PC-3 (cell line): ENCODE measurements at regions not wholly inside any gene's neighbourhood (a gene's known extent, or its start where the extent isn't known, plus 50 kb on each side); places are given as distances from the start of the nearest gene placed in this dataset.

Experiments
- ATAC-seq: fragments of 200-7000 bp; cut with Tn5 transposase; 2 replicates; pipeline ENCODE4 v1.9.1; 2020; ENCODE audit warnings: mild to moderate bottlenecking, moderate library complexity
- BruUV-seq: library from RNA; stranded (reverse); fragments of 400-500 nt; replicated peaks from 2 replicates; lab custom pipeline; 2021; lab: Mats Ljungman, UMichigan
- CTCF ChIA-PET: fragments of 300-600 bp; sonication (Branson Sonifier 250); formaldehyde crosslinking; loops from one replicate; lab custom pipeline; 2022; ENCODE audit warnings: antibody characterized with exemption; lab: Charles Lee
- POLR2A ChIA-PET: fragments of 300-600 bp; sonication (Branson Sonifier 250); formaldehyde crosslinking; loops from one replicate; lab custom pipeline; 2022; ENCODE audit warnings: antibody characterized with exemption; ENCODE audit not compliant: unreplicated experiment; lab: Charles Lee
- DNase-seq: peaks from one replicate; pipeline ENCODE4 v3.0.0-alpha.2; 2015
- H2AFZ ChIP-seq: fragments of 300-600 bp; sonication (generic); 2 replicates; pipeline ENCODE4 v1.6.0; 2016; ENCODE audit warnings: antibody characterized with exemption, low read length
- H3F3A ChIP-seq: fragments of 300-600 bp; sonication (generic); one replicate; pipeline ENCODE4 v1.6.0; 2017; ENCODE audit warnings: antibody characterized with exemption, low read length, control low read depth, mild to moderate bottlenecking; ENCODE audit not compliant: unreplicated experiment
- H3K27ac ChIP-seq: fragments of 300-600 bp; sonication (generic); 2 replicates; pipeline ENCODE4 v1.5.1; 2016; ENCODE audit warnings: mild to moderate bottlenecking, low read length
- H3K27me3 ChIP-seq: fragments of 300-600 bp; sonication (generic); 2 replicates; pipeline ENCODE4 v1.6.1; 2016; ENCODE audit warnings: low read length, mixed read lengths
- H3K36me3 ChIP-seq: fragments of 300-600 bp; sonication (generic); 2 replicates; pipeline ENCODE4 v1.6.1; 2016; ENCODE audit warnings: low read depth, mixed run types, low read length, mixed read lengths
- H3K4me1 ChIP-seq: fragments of 300-600 bp; sonication (generic); 2 replicates; pipeline ENCODE4 v1.5.1; 2016; ENCODE audit warnings: low read length; ENCODE audit not compliant: insufficient read depth
- H3K4me2 ChIP-seq: fragments of 300-600 bp; sonication (generic); 2 replicates; pipeline ENCODE4 v1.6.0; 2016; ENCODE audit warnings: low read length
- H3K4me3 ChIP-seq: fragments of 300-600 bp; sonication (generic); 2 replicates; pipeline ENCODE4 v1.5.1; 2016; ENCODE audit warnings: mild to moderate bottlenecking, low read length, mixed read lengths
- H3K79me2 ChIP-seq: fragments of 300-600 bp; sonication (generic); 2 replicates; pipeline ENCODE4 v1.6.1; 2017; ENCODE audit warnings: low read length, mixed read lengths
- H3K9ac ChIP-seq: fragments of 300-600 bp; sonication (generic); 2 replicates; pipeline ENCODE4 v1.6.0; 2016; ENCODE audit warnings: mild to moderate bottlenecking, low read length
- H3K9me2 ChIP-seq: fragments of 300-600 bp; sonication (generic); replicated peaks from 2 replicates; pipeline ENCODE4 v1.6.1; 2016; ENCODE audit warnings: mixed run types, low read length, mixed read lengths
- H3K9me3 ChIP-seq: fragments of 300-600 bp; sonication (generic); 2 replicates; pipeline ENCODE4 v1.6.1; 2016; ENCODE audit warnings: low read length, mixed read lengths
- H4K20me1 ChIP-seq: fragments of 300-600 bp; sonication (generic); 2 replicates; pipeline ENCODE4 v1.6.1; 2016; ENCODE audit warnings: low read length, mixed read lengths
- CTCF ChIP-seq: fragments of 300-600 bp; sonication (generic); conservative IDR thresholded peaks from 2 replicates; pipeline ENCODE4 v1.5.1; 2017; ENCODE audit warnings: antibody characterized with exemption, low read depth, mild to moderate bottlenecking, low read length
- EZH2 ChIP-seq: fragments of 300-600 bp; sonication (generic); IDR thresholded peaks from one replicate; pipeline ENCODE4 v1.6.1; 2017; ENCODE audit warnings: antibody characterized with exemption, mild to moderate bottlenecking, low read length; ENCODE audit not compliant: unreplicated experiment
- EZH2phosphoT487 ChIP-seq: fragments of 300-600 bp; sonication (generic); IDR thresholded peaks from 2 replicates; pipeline ENCODE4 v1.6.1; 2018; ENCODE audit warnings: mild to moderate bottlenecking, antibody characterized with exemption, low read length, borderline replicate concordance
- intact Hi-C: fragments of 100-400 bp; cut with micrococcal nuclease; formaldehyde crosslinking; loops from 2 replicates; pipeline ENCODE4 v1.9.0; 2023

- no peak overlapping the region for H2AFZ ChIP-seq
- no peaks in the 10 kb centered on the region for H4K20me1 ChIP-seq
- intact Hi-C loops, result no loop called here
- no peaks in the 10 kb centered on the region for H3K9me3 ChIP-seq
- no peaks in the 10 kb centered on the region for H3K9me2 ChIP-seq
- H3K4me2 ChIP-seq, result no peak overlapping the region
- DNase-seq, result no peak
- no peaks in the 10 kb centered on the region for H3K36me3 ChIP-seq
- H3K27me3 ChIP-seq, result no peaks in the 10 kb centered on the region
- ChIA-PET CTCF (no interaction called here), POLR2A (no interaction called here)
- no peak for ATAC-seq
- no peak overlapping the region for H3K27ac ChIP-seq
- no TSS peak for BruUV-seq
- TF ChIP-seq EZH2, result no peak
- TF ChIP-seq EZH2phosphoT487, result no peak
- no peak for TF ChIP-seq CTCF
- no peaks in the 10 kb centered on the region for H3K79me2 ChIP-seq
- H3K4me3 ChIP-seq, result no peak overlapping the region
- H3K4me1 ChIP-seq, result peaks cover 10% of the 10 kb centered on the region
- no peaks in the 10 kb centered on the region for H3F3A ChIP-seq
- H3K9ac ChIP-seq, result no peak overlapping the region
These were observed 145.1 kb downstream of the AQP9 start for GRCh38 chr15:58283302-58283701.

GRCh38 chr15:58284293-58284692 lies 146.1 kb downstream of the AQP9 start:
- ChIA-PET CTCF (interaction anchor here (0.6 kb wide), 1 partner anchor 114 kb away, joined by 3 read pairs; no protein-coding TSS in a partner anchor), POLR2A (no interaction called here)
- TF ChIP-seq CTCF (no peak), EZH2phosphoT487 (no peak), EZH2 (no peak)
- Histone ChIP-seq H3K9me2 (no peaks in the 10 kb centered on the region), H3K36me3 (no peaks in the 10 kb centered on the region), H3K27ac (no peak overlapping the region), H4K20me1 (no peaks in the 10 kb centered on the region), H3F3A (no peaks in the 10 kb centered on the region), H3K4me2 (no peak overlapping the region), H3K9me3 (no peaks in the 10 kb centered on the region), H3K9ac (no peak overlapping the region), H3K4me3 (no peak overlapping the region), H3K4me1 (peaks cover 10% of the 10 kb centered on the region), H3K27me3 (no peaks in the 10 kb centered on the region), H3K79me2 (no peaks in the 10 kb centered on the region), H2AFZ (no peak overlapping the region)
- no TSS peak for BruUV-seq
- DNase-seq, result peak; percentile 4
- intact Hi-C loops, result no loop called here
- peak; percentile 54; the same call in 1 of the 2 replicates for ATAC-seq

GRCh38 chr15:58285212-58285920 lies 146.4 kb upstream of the LIPC start:
- Histone ChIP-seq H3K27ac (no peak overlapping the region), H3K36me3 (no peaks in the 10 kb centered on the region), H3K9me2 (no peaks in the 10 kb centered on the region), H3K27me3 (no peaks in the 10 kb centered on the region), H2AFZ (0 out of 2 replicates have a peak overlapping the region, but pooled peaks have one; percentile 13), H3K9me3 (no peaks in the 10 kb centered on the region), H3K4me1 (peaks cover 10% of the 10 kb centered on the region), H4K20me1 (no peaks in the 10 kb centered on the region), H3K79me2 (no peaks in the 10 kb centered on the region), H3K4me2 (no peak overlapping the region), H3K4me3 (no peak overlapping the region), H3F3A (no peaks in the 10 kb centered on the region), H3K9ac (no peak overlapping the region)
- ChIA-PET POLR2A (no interaction called here), CTCF (no interaction called here)
- BruUV-seq, result no TSS peak
- intact Hi-C loops, result loop anchor here (5.0 kb wide), 1 partner anchor 47 kb away; no protein-coding TSS in a partner anchor
- TF ChIP-seq CTCF (no peak), EZH2 (no peak), EZH2phosphoT487 (no peak)
- DNase-seq, result peak; percentile 38
- peak; percentile 45 for ATAC-seq
